ENCODE measurements at regions not wholly inside any gene's neighbourhood (a gene's known extent, or its start where the extent isn't known, plus 50 kb on each side); places are given as distances from the start of the nearest gene placed in this dataset.

GRCh38 chr10:45091968-45092367 lies 91.2 kb downstream of the ZNF22 start:
- TF ChIP-seq CTCF (IDR thresholded peaks at IDR 0.05) (no peak), POLR2A (IDR thresholded peaks at IDR 0.05) (no peak)

Data from testis (tissue), 2 donors.